ENCODE measurements at regions not wholly inside any gene's neighbourhood (a gene's known extent, or its start where the extent isn't known, plus 50 kb on each side); places are given as distances from the start of the nearest gene placed in this dataset.

GRCh38 chr4:43512253-43512652 is 619.7 kb downstream of the GRXCR1 start:
- DNase-seq (ENCODE audit: unreplicated experiment) = no peak
- H3K9me3 Mint-ChIP-seq (ENCODE audit: unreplicated experiment) = no peaks in the 10 kb centered on the region
- H3K4me1 Mint-ChIP-seq (ENCODE audit: insufficient read depth, unreplicated experiment) = no peaks in the 10 kb centered on the region
- CTCF ChIA-PET = no interaction called here
- POLR2A ChIA-PET = no interaction called here
- no peak overlapping the region for H3K27ac Mint-ChIP-seq (ENCODE audit: low read depth, unreplicated experiment)
- H3K4me3 Mint-ChIP-seq (ENCODE audit: unreplicated experiment) = no peak overlapping the region
- no TSS peak for BruUV-seq (replicated peaks)
- TF ChIP-seq CTCF (IDR thresholded peaks at IDR 0.05; ENCODE audit: unreplicated experiment) = no peak
- intact Hi-C loops (cut with micrococcal nuclease) = no loop called here
- no peaks in the 10 kb centered on the region for H3K36me3 Mint-ChIP-seq (ENCODE audit: insufficient read depth, unreplicated experiment)
- H3K27me3 Mint-ChIP-seq (ENCODE audit: insufficient read depth, unreplicated experiment) = no peaks in the 10 kb centered on the region

- ChIA-PET POLR2A (no interaction called here), CTCF (interaction anchor here (0.7 kb wide), 1 partner anchor 12 kb away, joined by 3 read pairs; no protein-coding TSS in a partner anchor)
- Mint-ChIP-seq H3K4me3 (ENCODE audit: unreplicated experiment) (no peak overlapping the region), H3K27me3 (ENCODE audit: insufficient read depth, unreplicated experiment) (no peaks in the 10 kb centered on the region), H3K4me1 (ENCODE audit: insufficient read depth, unreplicated experiment) (no peaks in the 10 kb centered on the region), H3K27ac (ENCODE audit: low read depth, unreplicated experiment) (no peak overlapping the region), H3K36me3 (ENCODE audit: insufficient read depth, unreplicated experiment) (no peaks in the 10 kb centered on the region), H3K9me3 (ENCODE audit: unreplicated experiment) (no peaks in the 10 kb centered on the region)
- DNase-seq (ENCODE audit: unreplicated experiment) = no peak
- TF ChIP-seq CTCF (IDR thresholded peaks at IDR 0.05; ENCODE audit: unreplicated experiment) = no peak
- intact Hi-C loops (cut with micrococcal nuclease) = no loop called here
- BruUV-seq (replicated peaks) = no TSS peak
These were observed 633.1 kb downstream of the GRXCR1 start for GRCh38 chr4:43525646-43526045.

GRCh38 chr4:43547561-43547960 is 655.0 kb downstream of the GRXCR1 start:
- no peak overlapping the region for H3K4me3 Mint-ChIP-seq (ENCODE audit: unreplicated experiment)
- ChIA-PET POLR2A (no interaction called here), CTCF (no interaction called here)
- peaks cover 4% of the 10 kb centered on the region for H3K9me3 Mint-ChIP-seq (ENCODE audit: unreplicated experiment)
- no peaks in the 10 kb centered on the region for H3K4me1 Mint-ChIP-seq (ENCODE audit: insufficient read depth, unreplicated experiment)
- no peaks in the 10 kb centered on the region for H3K27me3 Mint-ChIP-seq (ENCODE audit: insufficient read depth, unreplicated experiment)
- no peak overlapping the region for H3K27ac Mint-ChIP-seq (ENCODE audit: low read depth, unreplicated experiment)
- intact Hi-C loops (cut with micrococcal nuclease) = no loop called here
- no peak for DNase-seq (ENCODE audit: unreplicated experiment)
- TF ChIP-seq CTCF (IDR thresholded peaks at IDR 0.05; ENCODE audit: unreplicated experiment) = no peak
- BruUV-seq (replicated peaks) = no TSS peak
- H3K36me3 Mint-ChIP-seq (ENCODE audit: insufficient read depth, unreplicated experiment) = no peaks in the 10 kb centered on the region

- ChIA-PET POLR2A (interaction anchor here (0.5 kb wide), 1 partner anchor 27 kb away, joined by 3 read pairs; no protein-coding TSS in a partner anchor), CTCF (interaction anchor here (0.6 kb wide), 2 partner anchors 12 to 225 kb away, joined by 3 to 4 read pairs; no protein-coding TSS in a partner anchor)
- BruUV-seq (replicated peaks) = no TSS peak
- Mint-ChIP-seq H3K27ac (ENCODE audit: low read depth, unreplicated experiment) (no peak overlapping the region), H3K9me3 (ENCODE audit: unreplicated experiment) (peaks cover 22% of the 10 kb centered on the region), H3K27me3 (ENCODE audit: insufficient read depth, unreplicated experiment) (no peaks in the 10 kb centered on the region), H3K36me3 (ENCODE audit: insufficient read depth, unreplicated experiment) (no peaks in the 10 kb centered on the region), H3K4me3 (ENCODE audit: unreplicated experiment) (no peak overlapping the region), H3K4me1 (ENCODE audit: insufficient read depth, unreplicated experiment) (no peaks in the 10 kb centered on the region)
- TF ChIP-seq CTCF (IDR thresholded peaks at IDR 0.05; ENCODE audit: unreplicated experiment) = no peak
- intact Hi-C loops (cut with micrococcal nuclease) = no loop called here
- no peak for DNase-seq (ENCODE audit: unreplicated experiment)
These were observed 658.6 kb downstream of the GRXCR1 start for GRCh38 chr4:43550981-43551627.
